ENCODE measurements at regions not wholly inside any gene's neighbourhood (a gene's known extent, or its start where the extent isn't known, plus 50 kb on each side); places are given as distances from the start of the nearest gene placed in this dataset.

DNA sequence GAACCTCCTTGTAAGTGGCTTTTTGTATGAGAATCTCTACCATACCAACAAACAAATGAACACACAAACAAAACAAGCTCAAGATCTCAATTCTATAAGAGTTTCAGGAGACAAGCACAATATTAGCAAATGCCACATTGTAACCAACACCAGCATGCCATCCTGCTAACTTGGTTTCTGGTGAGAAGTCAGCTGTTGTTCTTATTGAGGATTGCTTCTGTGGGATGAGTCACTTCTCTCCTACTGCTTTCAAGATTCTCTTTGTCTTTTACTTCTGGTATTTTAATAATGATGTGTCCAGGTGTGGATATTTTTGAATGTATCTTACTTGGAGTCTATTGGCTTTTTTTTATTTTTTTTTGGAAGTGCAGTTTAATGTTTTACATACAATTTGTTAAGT, 131.7 kb downstream of the BCL2L11 start:
- TF ChIP-seq, protein P1, sequence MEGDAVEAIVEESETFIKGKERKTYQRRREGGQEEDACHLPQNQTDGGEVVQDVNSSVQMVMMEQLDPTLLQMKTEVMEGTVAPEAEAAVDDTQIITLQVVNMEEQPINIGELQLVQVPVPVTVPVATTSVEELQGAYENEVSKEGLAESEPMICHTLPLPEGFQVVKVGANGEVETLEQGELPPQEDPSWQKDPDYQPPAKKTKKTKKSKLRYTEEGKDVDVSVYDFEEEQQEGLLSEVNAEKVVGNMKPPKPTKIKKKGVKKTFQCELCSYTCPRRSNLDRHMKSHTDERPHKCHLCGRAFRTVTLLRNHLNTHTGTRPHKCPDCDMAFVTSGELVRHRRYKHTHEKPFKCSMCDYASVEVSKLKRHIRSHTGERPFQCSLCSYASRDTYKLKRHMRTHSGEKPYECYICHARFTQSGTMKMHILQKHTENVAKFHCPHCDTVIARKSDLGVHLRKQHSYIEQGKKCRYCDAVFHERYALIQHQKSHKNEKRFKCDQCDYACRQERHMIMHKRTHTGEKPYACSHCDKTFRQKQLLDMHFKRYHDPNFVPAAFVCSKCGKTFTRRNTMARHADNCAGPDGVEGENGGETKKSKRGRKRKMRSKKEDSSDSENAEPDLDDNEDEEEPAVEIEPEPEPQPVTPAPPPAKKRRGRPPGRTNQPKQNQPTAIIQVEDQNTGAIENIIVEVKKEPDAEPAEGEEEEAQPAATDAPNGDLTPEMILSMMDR (conservative IDR thresholded peaks at IDR 0.05), result no peak
- TF ChIP-seq ZFX (IDR thresholded peaks at IDR 0.05), result no peak
